Sigmoid colon (tissue), 4 donors: ENCODE measurements at regions not wholly inside any gene's neighbourhood (a gene's known extent, or its start where the extent isn't known, plus 50 kb on each side); places are given as distances from the start of the nearest gene placed in this dataset.

Source experiments
- POLR2A ChIP-seq, 2 donors: fragments of 450-650 bp; IDR thresholded peaks; one replicate each; pipeline ENCODE4 v1.6.1; 2016; ENCODE audit warnings: antibody characterized with exemption in 2 of 2, mild to moderate bottlenecking in 2 of 2, moderate library complexity in 2 of 2
- POLR2AphosphoS5 ChIP-seq, 4 donors: sonication (generic); formaldehyde crosslinking; IDR thresholded peaks; one replicate each; pipeline ENCODE4 v1.6.1; 2017; ENCODE audit warnings: antibody characterized with exemption in 4 of 4

DNA sequence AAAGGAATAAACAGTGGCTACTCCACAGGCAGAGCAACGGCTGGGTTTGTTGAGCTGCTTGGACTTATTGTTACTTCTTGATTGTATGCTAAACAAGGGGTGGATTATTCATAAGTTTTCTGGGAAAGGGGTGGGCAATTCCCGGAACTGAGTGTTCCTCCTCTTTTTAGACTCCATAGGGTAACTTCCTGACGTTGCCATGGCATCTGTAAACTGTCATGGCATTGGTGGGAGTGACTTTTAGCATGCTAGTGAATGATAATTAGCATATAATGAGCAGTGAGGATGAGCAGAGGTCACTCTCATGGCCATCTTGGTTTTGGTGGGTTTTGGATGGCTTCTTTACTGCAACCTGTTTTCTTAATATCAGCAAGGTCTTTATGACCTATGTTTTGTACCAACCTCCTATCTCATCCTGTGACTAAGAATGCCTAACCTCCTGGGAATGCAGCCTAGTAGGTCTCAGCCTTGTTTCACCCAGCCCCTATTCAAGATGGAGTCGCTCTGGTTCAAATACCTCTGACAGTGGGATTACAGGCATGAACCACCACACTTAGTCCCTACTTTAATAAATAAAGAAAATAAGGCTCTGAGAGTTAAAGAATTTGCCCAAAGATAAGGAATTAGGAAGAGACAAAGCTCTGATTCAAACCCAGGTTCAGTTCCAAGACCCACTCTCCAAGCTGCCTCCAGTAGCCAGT lies 65.6 kb upstream of the CLMP start:
- TF ChIP-seq POLR2A (IDR thresholded peaks at IDR 0.05) (no peak), POLR2AphosphoS5 (IDR thresholded peaks at IDR 0.05) (no peak)
